ENCODE measurements at regions not wholly inside any gene's neighbourhood (a gene's known extent, or its start where the extent isn't known, plus 50 kb on each side); places are given as distances from the start of the nearest gene placed in this dataset.
"Not testable (repeated sequence)": the region's sequence is repeated elsewhere in the genome, so short reads cannot be mapped to it uniquely, and the experiment has no call there.

DNA sequence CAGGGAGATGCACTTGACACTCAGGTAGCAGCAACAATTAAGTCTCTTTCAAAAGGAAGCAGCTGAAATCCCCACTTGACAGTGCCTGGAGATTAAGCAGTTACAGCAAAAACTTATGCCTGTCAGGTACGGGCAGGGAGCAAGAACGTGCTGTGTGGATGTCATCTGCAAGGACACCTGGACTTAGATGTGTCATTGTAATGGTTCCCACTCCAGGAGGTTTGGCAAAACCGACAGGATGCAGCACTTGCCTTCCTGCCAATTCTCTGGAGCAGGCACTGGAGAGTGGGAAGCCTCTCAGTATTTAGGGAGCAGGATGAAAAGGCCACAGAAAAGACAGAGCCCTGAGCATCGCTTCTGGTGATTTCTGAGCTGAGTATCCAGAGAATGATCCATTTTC, 292.4 kb downstream of the PDCD6IP start:
- ATAC-seq (no peak), DNase-seq (no peak)
- Histone ChIP-seq H3K4me1 (ENCODE audit: control insufficient read depth, insufficient read depth, low read length) (no peaks in the 10 kb centered on the region), H3K27ac (ENCODE audit: low read length) (no peak overlapping the region), H3K27me3 (ENCODE audit: control insufficient read depth, insufficient read depth) (no peaks in the 10 kb centered on the region), H3K9me3 (ENCODE audit: control insufficient read depth, low read length) (no peaks in the 10 kb centered on the region), H3K4me3 (ENCODE audit: low read length) (no peak overlapping the region)
- intact Hi-C loops (cut with DNase I): no loop called here
- 69% methylated on average over 4 of the region's 4 CpGs for WGBS

DNA sequence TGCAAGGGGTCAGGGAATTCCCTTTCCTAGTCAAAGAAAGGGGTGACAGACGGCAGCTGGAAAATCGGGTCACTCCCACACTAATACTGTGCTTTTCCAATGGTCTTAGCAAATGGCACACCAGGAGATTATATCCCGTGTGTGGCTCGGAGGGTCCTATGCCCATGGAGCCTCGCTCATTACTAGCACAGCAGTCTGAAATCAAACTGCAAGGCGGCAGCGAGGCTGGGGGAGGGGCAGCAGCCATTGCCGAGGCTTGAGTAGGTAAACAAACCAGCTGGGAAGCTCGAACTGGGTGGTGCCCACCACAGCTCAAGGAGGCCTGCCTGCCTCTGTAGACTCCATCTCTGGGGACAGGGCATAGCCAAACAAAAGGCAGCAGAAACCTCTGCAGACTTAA, 295.9 kb downstream of the PDCD6IP start:
- intact Hi-C loops (cut with DNase I); H3K27me3 ChIP-seq (ENCODE audit: control insufficient read depth, insufficient read depth); H3K4me3 ChIP-seq (ENCODE audit: low read length); ATAC-seq; H3K27ac ChIP-seq (ENCODE audit: low read length); H3K9me3 ChIP-seq (ENCODE audit: control insufficient read depth, low read length); DNase-seq; H3K4me1 ChIP-seq (ENCODE audit: control insufficient read depth, insufficient read depth, low read length): not testable (repeated sequence)
- 84% methylated on average over 9 of the region's 9 CpGs for WGBS

GRCh38 chr3:34102288-34102687, 303.9 kb downstream of the PDCD6IP start:
- H3K27me3 ChIP-seq (ENCODE audit: control insufficient read depth, insufficient read depth): no peaks in the 10 kb centered on the region
- H3K9me3 ChIP-seq (ENCODE audit: control insufficient read depth, low read length): no peaks in the 10 kb centered on the region
- 57% methylated on average over 4 of the region's 4 CpGs for WGBS
- ATAC-seq (no peak), DNase-seq (no peak)
- no peak overlapping the region for H3K4me3 ChIP-seq (ENCODE audit: low read length)
- H3K27ac ChIP-seq (ENCODE audit: low read length): no peak overlapping the region
- no peaks in the 10 kb centered on the region for H3K4me1 ChIP-seq (ENCODE audit: control insufficient read depth, insufficient read depth, low read length)
- intact Hi-C loops (cut with DNase I): no loop called here

DNA sequence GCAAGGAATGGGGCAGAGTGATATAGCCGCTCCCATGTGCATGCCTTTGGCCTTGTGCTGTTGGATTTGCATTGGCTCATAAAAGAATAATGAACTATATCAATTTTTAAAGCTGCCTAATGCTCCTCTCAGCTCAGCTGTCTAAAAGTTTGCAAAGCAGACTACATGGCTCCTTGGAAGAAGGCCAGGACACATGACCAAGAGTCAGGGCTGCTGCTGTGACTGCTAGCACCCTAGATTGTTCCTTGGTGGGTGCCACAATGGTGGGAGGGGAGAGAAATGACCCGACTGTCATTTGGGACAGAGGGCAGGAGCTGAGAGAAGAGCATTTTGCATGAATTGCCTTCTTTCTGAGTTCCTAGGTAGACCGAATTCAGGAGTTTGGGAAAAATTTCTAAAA, 307.9 kb downstream of the PDCD6IP start:
- ATAC-seq: no peak
- intact Hi-C loops (cut with DNase I): no loop called here
- H3K27ac ChIP-seq (ENCODE audit: low read length): no peak overlapping the region
- no peaks in the 10 kb centered on the region for H3K9me3 ChIP-seq (ENCODE audit: control insufficient read depth, low read length)
- H3K27me3 ChIP-seq (ENCODE audit: control insufficient read depth, insufficient read depth): no peaks in the 10 kb centered on the region
- H3K4me1 ChIP-seq (ENCODE audit: control insufficient read depth, insufficient read depth, low read length): no peaks in the 10 kb centered on the region
- WGBS: 81% methylated on average over 3 of the region's 3 CpGs
- no peak for DNase-seq
- no peak overlapping the region for H3K4me3 ChIP-seq (ENCODE audit: low read length)

DNA sequence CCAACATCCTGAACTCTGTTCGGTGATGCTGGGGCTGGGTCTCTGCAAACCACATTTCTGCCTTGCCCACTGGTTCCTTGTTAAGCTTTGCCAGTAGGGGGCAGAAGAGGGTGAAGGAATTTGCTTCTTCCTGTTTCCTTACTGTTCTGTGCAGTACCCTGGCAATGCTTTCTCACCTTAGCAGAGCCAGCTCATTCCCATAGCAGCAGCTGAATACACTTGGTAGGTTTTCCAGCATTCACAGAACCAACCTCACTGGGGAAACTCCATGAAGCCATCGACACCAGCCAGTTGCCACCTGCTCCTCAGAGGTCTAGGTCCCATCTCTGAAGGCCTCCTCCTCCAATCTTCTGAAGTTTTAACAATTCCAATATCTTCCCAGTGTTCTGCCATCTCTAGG, 308.4 kb downstream of the PDCD6IP start:
- intact Hi-C loops (cut with DNase I): no loop called here
- no peak overlapping the region for H3K27ac ChIP-seq (ENCODE audit: low read length)
- DNase-seq (no peak), ATAC-seq (no peak)
- no peak overlapping the region for H3K4me3 ChIP-seq (ENCODE audit: low read length)
- 56% methylated on average over 2 of the region's 2 CpGs for WGBS
- no peaks in the 10 kb centered on the region for H3K9me3 ChIP-seq (ENCODE audit: control insufficient read depth, low read length)
- no peaks in the 10 kb centered on the region for H3K4me1 ChIP-seq (ENCODE audit: control insufficient read depth, insufficient read depth, low read length)
- H3K27me3 ChIP-seq (ENCODE audit: control insufficient read depth, insufficient read depth): no peaks in the 10 kb centered on the region

GRCh38 chr3:34107669-34108068, 309.2 kb downstream of the PDCD6IP start:
- WGBS: 60% methylated on average over 4 of the region's 4 CpGs

GRCh38 chr3:34109021-34109420, 310.6 kb downstream of the PDCD6IP start:
- intact Hi-C loops (cut with DNase I): no loop called here
- no peak for ATAC-seq
- Histone ChIP-seq H3K4me3 (ENCODE audit: low read length) (no peak overlapping the region), H3K27ac (ENCODE audit: low read length) (no peak overlapping the region), H3K9me3 (ENCODE audit: control insufficient read depth, low read length) (no peaks in the 10 kb centered on the region), H3K27me3 (ENCODE audit: control insufficient read depth, insufficient read depth) (no peaks in the 10 kb centered on the region), H3K4me1 (ENCODE audit: control insufficient read depth, insufficient read depth, low read length) (no peaks in the 10 kb centered on the region)
- DNase-seq: no peak
- 61% methylated on average over 1 of the region's 1 CpG for WGBS

More at GRCh38 chr3:34107669-34108068, 309.2 kb downstream of the PDCD6IP start:
- intact Hi-C loops (cut with DNase I): no loop called here
- Histone ChIP-seq H3K27me3 (ENCODE audit: control insufficient read depth, insufficient read depth) (no peaks in the 10 kb centered on the region), H3K27ac (ENCODE audit: low read length) (no peak overlapping the region), H3K9me3 (ENCODE audit: control insufficient read depth, low read length) (no peaks in the 10 kb centered on the region), H3K4me1 (ENCODE audit: control insufficient read depth, insufficient read depth, low read length) (no peaks in the 10 kb centered on the region), H3K4me3 (ENCODE audit: low read length) (no peak overlapping the region)
- no peak for ATAC-seq
- DNase-seq: no peak

DNA sequence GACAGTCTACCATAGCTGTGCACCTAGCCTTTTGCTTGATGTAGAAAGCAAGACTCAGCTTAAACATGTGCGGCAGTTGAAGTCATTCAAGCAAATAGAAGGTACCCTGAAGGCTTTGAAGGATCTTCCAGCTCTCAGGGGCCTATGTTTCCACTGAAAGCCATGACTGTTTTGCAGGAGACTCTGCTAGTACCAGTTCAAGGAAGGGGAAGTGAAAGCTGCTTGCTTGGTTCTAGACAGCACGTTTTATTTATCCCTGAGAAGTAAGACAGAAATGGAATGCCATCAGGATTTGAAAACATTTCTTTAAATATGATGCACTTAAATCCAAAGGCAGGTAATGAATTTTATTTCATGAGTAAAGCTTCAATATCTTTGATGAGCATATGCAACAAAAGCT, 311.4 kb downstream of the PDCD6IP start:
- no peaks in the 10 kb centered on the region for H3K27me3 ChIP-seq (ENCODE audit: control insufficient read depth, insufficient read depth)
- 75% methylated on average over 2 of the region's 2 CpGs for WGBS
- DNase-seq: no peak
- H3K9me3 ChIP-seq (ENCODE audit: control insufficient read depth, low read length): no peaks in the 10 kb centered on the region
- H3K4me3 ChIP-seq (ENCODE audit: low read length): no peak overlapping the region
- intact Hi-C loops (cut with DNase I): no loop called here
- H3K27ac ChIP-seq (ENCODE audit: low read length): no peak overlapping the region
- H3K4me1 ChIP-seq (ENCODE audit: control insufficient read depth, insufficient read depth, low read length): no peaks in the 10 kb centered on the region
- ATAC-seq: no peak

DNA sequence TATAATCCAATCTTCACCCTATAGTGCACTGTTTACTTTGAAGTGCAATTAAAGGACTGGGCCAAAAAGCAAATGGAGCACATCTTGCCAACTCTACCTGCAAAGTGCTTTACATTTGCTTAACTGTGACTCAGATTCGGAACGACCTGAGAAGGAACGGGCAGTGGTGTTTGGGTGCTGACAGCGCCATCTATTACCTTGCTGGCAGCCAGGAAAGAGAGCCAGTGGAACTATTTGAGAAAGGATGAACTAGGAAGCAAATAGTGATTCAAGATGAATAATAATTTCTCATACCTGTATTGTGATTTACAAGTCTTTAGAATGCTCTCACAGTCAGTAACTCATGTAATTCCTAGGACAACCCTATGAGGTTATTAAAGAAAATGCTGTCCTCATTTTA, 312.9 kb downstream of the PDCD6IP start:
- H3K9me3 ChIP-seq (ENCODE audit: control insufficient read depth, low read length): no peaks in the 10 kb centered on the region
- H3K27me3 ChIP-seq (ENCODE audit: control insufficient read depth, insufficient read depth): no peaks in the 10 kb centered on the region
- intact Hi-C loops (cut with DNase I): no loop called here
- no peaks in the 10 kb centered on the region for H3K4me1 ChIP-seq (ENCODE audit: control insufficient read depth, insufficient read depth, low read length)
- ATAC-seq (no peak), DNase-seq (no peak)
- H3K27ac ChIP-seq (ENCODE audit: low read length): no peak overlapping the region
- H3K4me3 ChIP-seq (ENCODE audit: low read length): no peak overlapping the region
- 69% methylated on average over 4 of the region's 4 CpGs for WGBS

- H3K27ac ChIP-seq (ENCODE audit: low read length); H3K4me1 ChIP-seq (ENCODE audit: control insufficient read depth, insufficient read depth, low read length); ATAC-seq; DNase-seq; H3K27me3 ChIP-seq (ENCODE audit: control insufficient read depth, insufficient read depth); H3K9me3 ChIP-seq (ENCODE audit: control insufficient read depth, low read length); H3K4me3 ChIP-seq (ENCODE audit: low read length); intact Hi-C loops (cut with DNase I): not testable (repeated sequence)
- WGBS: 94% methylated on average over 15 of the region's 15 CpGs
Measured at GRCh38 chr3:34112261-34112660, 313.8 kb downstream of the PDCD6IP start.

GRCh38 chr3:34131091-34131490, 332.7 kb downstream of the PDCD6IP start:
- ATAC-seq: no peak
- H3K4me3 ChIP-seq (ENCODE audit: low read length): no peak overlapping the region
- H3K9me3 ChIP-seq (ENCODE audit: control insufficient read depth, low read length): no peaks in the 10 kb centered on the region
- DNase-seq: no peak
- H3K27me3 ChIP-seq (ENCODE audit: control insufficient read depth, insufficient read depth): no peaks in the 10 kb centered on the region
- no peaks in the 10 kb centered on the region for H3K4me1 ChIP-seq (ENCODE audit: control insufficient read depth, insufficient read depth, low read length)
- H3K27ac ChIP-seq (ENCODE audit: low read length): no peak overlapping the region
- intact Hi-C loops (cut with DNase I): no loop called here

- Histone ChIP-seq H3K4me1 (ENCODE audit: control insufficient read depth, insufficient read depth, low read length) (no peaks in the 10 kb centered on the region), H3K27ac (ENCODE audit: low read length) (no peak overlapping the region), H3K9me3 (ENCODE audit: control insufficient read depth, low read length) (no peaks in the 10 kb centered on the region), H3K4me3 (ENCODE audit: low read length) (no peak overlapping the region), H3K27me3 (ENCODE audit: control insufficient read depth, insufficient read depth) (no peaks in the 10 kb centered on the region)
- DNase-seq: peak in 2 of 3 donors; percentile 47 to 70
- intact Hi-C loops (cut with DNase I): no loop called here
- ATAC-seq: peak in 1 of 2 donors; percentile 47
- 19% methylated on average over 2 of the region's 2 CpGs for WGBS
Measured at GRCh38 chr3:34132069-34132692, 333.8 kb downstream of the PDCD6IP start.

Measured in right cardiac atrium (tissue), 5 donors.